ENCODE measurements at regions not wholly inside any gene's neighbourhood (a gene's known extent, or its start where the extent isn't known, plus 50 kb on each side); places are given as distances from the start of the nearest gene placed in this dataset.

GRCh38 chr16:73255031-73255430 lies 207.1 kb upstream of the ZFHX3 start:
- DNase-seq (ENCODE audit: low spot score), result peak; percentile 66

GRCh38 chr16:73253922-73254480 lies 206.1 kb upstream of the ZFHX3 start:
- no peak for DNase-seq (ENCODE audit: low spot score)

GRCh38 chr16:73252446-73252845 lies 204.5 kb upstream of the ZFHX3 start:
- DNase-seq (ENCODE audit: low spot score), result no peak

GRCh38 chr16:73251608-73252007 lies 203.7 kb upstream of the ZFHX3 start:
- DNase-seq (ENCODE audit: low spot score), result no peak

GRCh38 chr16:73248316-73248715 lies 200.4 kb upstream of the ZFHX3 start:
- no peak for DNase-seq (ENCODE audit: low spot score)

GRCh38 chr16:73240920-73241319 lies 193.0 kb upstream of the ZFHX3 start:
- DNase-seq (ENCODE audit: low spot score), result no peak

GRCh38 chr16:73237601-73238000 lies 189.7 kb upstream of the ZFHX3 start:
- DNase-seq (ENCODE audit: low spot score), result no peak

- DNase-seq (ENCODE audit: low spot score), result no peak
Measured at GRCh38 chr16:73234496-73234895, 186.6 kb upstream of the ZFHX3 start.

GRCh38 chr16:73233846-73234424 lies 186.0 kb upstream of the ZFHX3 start:
- no peak for DNase-seq (ENCODE audit: low spot score)

- no peak for DNase-seq (ENCODE audit: low spot score)
Measured at GRCh38 chr16:73233329-73233765, 185.4 kb upstream of the ZFHX3 start.

- DNase-seq (ENCODE audit: low spot score), result peak; percentile 87
Measured at GRCh38 chr16:73232555-73233328, 184.8 kb upstream of the ZFHX3 start.

GRCh38 chr16:73231944-73232554 lies 184.1 kb upstream of the ZFHX3 start:
- DNase-seq (ENCODE audit: low spot score), result no peak

- no peak for DNase-seq (ENCODE audit: low spot score)
Measured at GRCh38 chr16:73231379-73231778, 183.5 kb upstream of the ZFHX3 start.

GRCh38 chr16:73230651-73231050 lies 182.7 kb upstream of the ZFHX3 start:
- no peak for DNase-seq (ENCODE audit: low spot score)

GRCh38 chr16:73228649-73229048 lies 180.7 kb upstream of the ZFHX3 start:
- no peak for DNase-seq (ENCODE audit: low spot score)

GRCh38 chr16:73226675-73227074 lies 178.7 kb upstream of the ZFHX3 start:
- no peak for DNase-seq (ENCODE audit: low spot score)

GRCh38 chr16:73225983-73226382 lies 178.1 kb upstream of the ZFHX3 start:
- DNase-seq (ENCODE audit: low spot score), result no peak

GRCh38 chr16:73220836-73221235 lies 172.9 kb upstream of the ZFHX3 start:
- DNase-seq (ENCODE audit: low spot score), result no peak

GRCh38 chr16:73219176-73219575 lies 171.2 kb upstream of the ZFHX3 start:
- no peak for DNase-seq (ENCODE audit: low spot score)

GRCh38 chr16:73217654-73218053 lies 169.7 kb upstream of the ZFHX3 start:
- DNase-seq (ENCODE audit: low spot score), result no peak

GRCh38 chr16:73216932-73217331 lies 169.0 kb upstream of the ZFHX3 start:
- no peak for DNase-seq (ENCODE audit: low spot score)

GRCh38 chr16:73215678-73216377 lies 167.9 kb upstream of the ZFHX3 start:
- DNase-seq (ENCODE audit: low spot score), result no peak
